ENCODE measurements at regions not wholly inside any gene's neighbourhood (a gene's known extent, or its start where the extent isn't known, plus 50 kb on each side); places are given as distances from the start of the nearest gene placed in this dataset.

- TF ChIP-seq CTCF (IDR thresholded peaks at IDR 0.05; ENCODE audit: poor library complexity, severe bottlenecking), result no peak
- TF ChIP-seq EZH2 (IDR thresholded peaks at IDR 0.05; ENCODE audit: borderline replicate concordance, insufficient read depth, low read length, poor library complexity, severe bottlenecking), result no peak
- no peak for TF ChIP-seq EP300 (conservative IDR thresholded peaks at IDR 0.05; ENCODE audit: poor library complexity, severe bottlenecking)
- no peak for TF ChIP-seq POLR2AphosphoS5 (IDR thresholded peaks at IDR 0.05)
- TF ChIP-seq MXI1 (conservative IDR thresholded peaks at IDR 0.05; ENCODE audit: poor library complexity, severe bottlenecking), result no peak
- TF ChIP-seq REST (IDR thresholded peaks at IDR 0.05; ENCODE audit: borderline replicate concordance), result no peak
- TF ChIP-seq RAD21 (conservative IDR thresholded peaks at IDR 0.05), result no peak
- TF ChIP-seq TAF1 (IDR thresholded peaks at IDR 0.05; ENCODE audit: low read depth), result no peak
These were observed 255.2 kb downstream of the RAD51AP2 start for GRCh38 chr2:17262854-17263569.

All from neural cell (in vitro differentiated cells).